Neural crest cell (in vitro differentiated cells): ENCODE measurements at regions not wholly inside any gene's neighbourhood (a gene's known extent, or its start where the extent isn't known, plus 50 kb on each side); places are given as distances from the start of the nearest gene placed in this dataset.

Experiments
- DNase-seq: peaks from one replicate; pipeline ENCODE4 v3.0.0; 2021; ENCODE audit warnings: low read depth, mixed read lengths, low spot score
- H3K27ac Mint-ChIP-seq: one replicate; pipeline ENCODE4 v1.8.0; 2021; ENCODE audit warnings: mild to moderate bottlenecking, mixed read lengths; ENCODE audit not compliant: unreplicated experiment
- H3K27me3 Mint-ChIP-seq: 2 replicates; pipeline ENCODE4 v1.8.0; 2021; ENCODE audit warnings: low read depth, mild to moderate bottlenecking, mixed read lengths
- H3K36me3 Mint-ChIP-seq: 2 replicates; pipeline ENCODE4 v1.8.0; 2021; ENCODE audit warnings: low read depth, mild to moderate bottlenecking, mixed read lengths
- H3K4me1 Mint-ChIP-seq: 2 replicates; pipeline ENCODE4 v1.8.0; 2021; ENCODE audit warnings: mixed read lengths
- H3K4me3 Mint-ChIP-seq: one replicate; pipeline ENCODE4 v1.8.0; 2021; ENCODE audit warnings: mild to moderate bottlenecking, mixed read lengths
- H3K9me3 Mint-ChIP-seq: 2 replicates; pipeline ENCODE4 v1.8.0; 2021; ENCODE audit warnings: mixed read lengths
- CTCF ChIP-seq: fragments of 200-600 bp; sonication (generic); conservative IDR thresholded peaks from 2 replicates; pipeline ENCODE4 v1.5.0; 2021; ENCODE audit warnings: antibody characterized with exemption, mild to moderate bottlenecking

- H3K36me3 Mint-ChIP-seq, result peaks cover 5% of the 10 kb centered on the region
- H3K27me3 Mint-ChIP-seq, result no peaks in the 10 kb centered on the region
- DNase-seq, result no peak
- H3K27ac Mint-ChIP-seq, result no peak overlapping the region
- H3K9me3 Mint-ChIP-seq, result peaks cover 11% of the 10 kb centered on the region
- TF ChIP-seq CTCF, result no peak
- H3K4me3 Mint-ChIP-seq, result no peak overlapping the region
- H3K4me1 Mint-ChIP-seq, result peaks cover 15% of the 10 kb centered on the region
Observed at GRCh38 chr6:142568857-142569597, 267.2 kb downstream of the ADGRG6 start.

GRCh38 chr6:142569676-142570075 is 267.9 kb downstream of the ADGRG6 start:
- H3K27ac Mint-ChIP-seq, result no peak overlapping the region
- H3K27me3 Mint-ChIP-seq, result no peaks in the 10 kb centered on the region
- H3K4me3 Mint-ChIP-seq, result no peak overlapping the region
- peaks cover 15% of the 10 kb centered on the region for H3K4me1 Mint-ChIP-seq
- peaks cover 14% of the 10 kb centered on the region for H3K9me3 Mint-ChIP-seq
- H3K36me3 Mint-ChIP-seq, result peaks cover 8% of the 10 kb centered on the region
- TF ChIP-seq CTCF, result no peak
- DNase-seq, result no peak

GRCh38 chr6:142570221-142570671 is 268.4 kb downstream of the ADGRG6 start:
- peaks cover 14% of the 10 kb centered on the region for H3K9me3 Mint-ChIP-seq
- H3K4me3 Mint-ChIP-seq, result no peak overlapping the region
- H3K27me3 Mint-ChIP-seq, result no peaks in the 10 kb centered on the region
- no peak for TF ChIP-seq CTCF
- no peak for DNase-seq
- peaks cover 15% of the 10 kb centered on the region for H3K4me1 Mint-ChIP-seq
- peaks cover 8% of the 10 kb centered on the region for H3K36me3 Mint-ChIP-seq
- H3K27ac Mint-ChIP-seq, result no peak overlapping the region

GRCh38 chr6:142592876-142593275 is 291.1 kb downstream of the ADGRG6 start:
- no peaks in the 10 kb centered on the region for H3K4me1 Mint-ChIP-seq
- no peak overlapping the region for H3K27ac Mint-ChIP-seq
- H3K9me3 Mint-ChIP-seq, result peaks cover 9% of the 10 kb centered on the region
- H3K36me3 Mint-ChIP-seq, result peaks cover 2% of the 10 kb centered on the region
- peaks cover 6% of the 10 kb centered on the region for H3K27me3 Mint-ChIP-seq
- DNase-seq, result no peak
- no peak overlapping the region for H3K4me3 Mint-ChIP-seq
- no peak for TF ChIP-seq CTCF

- no peak overlapping the region for H3K27ac Mint-ChIP-seq
- TF ChIP-seq CTCF, result no peak
- H3K27me3 Mint-ChIP-seq, result peaks cover 10% of the 10 kb centered on the region
- H3K9me3 Mint-ChIP-seq, result peaks cover 7% of the 10 kb centered on the region
- H3K4me1 Mint-ChIP-seq, result no peaks in the 10 kb centered on the region
- no peak for DNase-seq
- no peak overlapping the region for H3K4me3 Mint-ChIP-seq
- no peaks in the 10 kb centered on the region for H3K36me3 Mint-ChIP-seq
Observed at GRCh38 chr6:142597836-142598235, 296.0 kb downstream of the ADGRG6 start.
